Peyer's patch (tissue), 4 donors: ENCODE measurements at regions not wholly inside any gene's neighbourhood (a gene's known extent, or its start where the extent isn't known, plus 50 kb on each side); places are given as distances from the start of the nearest gene placed in this dataset.

Experiments
- DNase-seq, 3 donors: peaks; one replicate each; pipeline ENCODE4 v3.0.0-alpha.2; 2017 to 2019
- H3K27ac ChIP-seq, 4 donors: fragments of 200-600 bp; sonication (generic); one replicate each; pipeline ENCODE4 v1.5.1; 2016 to 2019
- H3K27me3 ChIP-seq, 2 donors: fragments of 200-600 bp; sonication (generic); one replicate each; pipeline ENCODE4 v1.5.1; 2019
- H3K36me3 ChIP-seq, 3 donors: fragments of 200-600 bp; sonication (generic); one replicate each; pipeline ENCODE4 v1.5.1; 2016 to 2019
- H3K4me1 ChIP-seq, 4 donors: fragments of 200-600 bp; sonication (generic); one replicate each; pipeline ENCODE4 v1.5.1; 2016 to 2019
- H3K4me3 ChIP-seq, 4 donors: fragments of 200-600 bp; sonication (generic); 1 replicate in 3 of 4; 2 replicates in 1 of 4; pipeline ENCODE4 v1.5.1; 2016 to 2019; ENCODE audit warnings: mild to moderate bottlenecking in 1 of 4
- H3K9me3 ChIP-seq, 4 donors: fragments of 200-600 bp; sonication (generic); one replicate each; pipeline ENCODE4 v1.5.1; 2016 to 2019; ENCODE audit warnings: mild to moderate bottlenecking in 1 of 4
- CTCF ChIP-seq, 6 experiments: fragments of 450-650 bp in 4 of 6; fragments of 200-600 bp in 2 of 6; sonication (generic) in 1 of 6; IDR thresholded peaks; one replicate each; pipeline ENCODE4 v1.5.1; 2017 to 2019; ENCODE audit warnings: antibody characterized with exemption in 6 of 6, mild to moderate bottlenecking in 3 of 6, moderate library complexity in 1 of 6
- POLR2A ChIP-seq, 2 donors: fragments of 450-650 bp; IDR thresholded peaks; one replicate each; pipeline ENCODE4 v1.5.1; 2017; ENCODE audit warnings: antibody characterized with exemption in 2 of 2, mild to moderate bottlenecking in 2 of 2, moderate library complexity in 2 of 2

- H3K9me3 ChIP-seq = no peaks in the 10 kb centered on the region
- H3K4me1 ChIP-seq = no peaks in the 10 kb centered on the region
- TF ChIP-seq CTCF (IDR thresholded peaks at IDR 0.05) = no peak
- TF ChIP-seq POLR2A (IDR thresholded peaks at IDR 0.05) = no peak
- no peak for DNase-seq
- H3K36me3 ChIP-seq = no peaks in the 10 kb centered on the region
- H3K27me3 ChIP-seq = no peaks in the 10 kb centered on the region
- H3K27ac ChIP-seq = no peak overlapping the region
- no peak overlapping the region for H3K4me3 ChIP-seq
Observed at GRCh38 chr5:110179321-110179720, 489.6 kb downstream of the MAN2A1 start.

GRCh38 chr5:110194191-110194590 lies 504.5 kb downstream of the MAN2A1 start:
- Histone ChIP-seq H3K27ac (no peak overlapping the region), H3K36me3 (no peaks in the 10 kb centered on the region), H3K4me1 (no peaks in the 10 kb centered on the region), H3K27me3 (no peaks in the 10 kb centered on the region), H3K4me3 (no peak overlapping the region), H3K9me3 (no peaks in the 10 kb centered on the region)
- DNase-seq = no peak
- TF ChIP-seq CTCF (IDR thresholded peaks at IDR 0.05) (no peak), POLR2A (IDR thresholded peaks at IDR 0.05) (no peak)

- no peaks in the 10 kb centered on the region for H3K4me1 ChIP-seq
- no peak for DNase-seq
- TF ChIP-seq POLR2A (IDR thresholded peaks at IDR 0.05) (no peak), CTCF (IDR thresholded peaks at IDR 0.05) (no peak)
- no peak overlapping the region for H3K4me3 ChIP-seq
- H3K27me3 ChIP-seq = no peaks in the 10 kb centered on the region
- no peaks in the 10 kb centered on the region for H3K36me3 ChIP-seq
- no peak overlapping the region for H3K27ac ChIP-seq
- H3K9me3 ChIP-seq = no peaks in the 10 kb centered on the region
Observed at GRCh38 chr5:110195288-110195687, 505.6 kb downstream of the MAN2A1 start.

- H3K9me3 ChIP-seq = no peaks in the 10 kb centered on the region
- H3K27me3 ChIP-seq = no peaks in the 10 kb centered on the region
- no peak for TF ChIP-seq CTCF (IDR thresholded peaks at IDR 0.05)
- TF ChIP-seq POLR2A (IDR thresholded peaks at IDR 0.05) = no peak
- no peak overlapping the region for H3K27ac ChIP-seq
- DNase-seq = no peak
- no peak overlapping the region for H3K4me3 ChIP-seq
- no peaks in the 10 kb centered on the region for H3K4me1 ChIP-seq
- no peaks in the 10 kb centered on the region for H3K36me3 ChIP-seq
Observed at GRCh38 chr5:110201791-110202190, 512.1 kb downstream of the MAN2A1 start.

GRCh38 chr5:110203661-110204060 lies 513.9 kb downstream of the MAN2A1 start:
- Histone ChIP-seq H3K36me3 (no peaks in the 10 kb centered on the region), H3K4me3 (no peak overlapping the region), H3K27ac (no peak overlapping the region), H3K27me3 (no peaks in the 10 kb centered on the region), H3K4me1 (no peaks in the 10 kb centered on the region), H3K9me3 (no peaks in the 10 kb centered on the region)
- TF ChIP-seq POLR2A (IDR thresholded peaks at IDR 0.05) (no peak), CTCF (IDR thresholded peaks at IDR 0.05) (no peak)
- DNase-seq = no peak

GRCh38 chr5:110209401-110209800 lies 517.1 kb downstream of the TMEM232 start:
- H3K36me3 ChIP-seq = no peaks in the 10 kb centered on the region
- H3K4me3 ChIP-seq = no peak overlapping the region
- DNase-seq = no peak
- H3K27ac ChIP-seq = no peak overlapping the region
- H3K4me1 ChIP-seq = no peaks in the 10 kb centered on the region
- TF ChIP-seq POLR2A (IDR thresholded peaks at IDR 0.05) (no peak), CTCF (IDR thresholded peaks at IDR 0.05) (no peak)
- H3K27me3 ChIP-seq = no peaks in the 10 kb centered on the region
- H3K9me3 ChIP-seq = no peaks in the 10 kb centered on the region
